ENCODE measurements at regions not wholly inside any gene's neighbourhood (a gene's known extent, or its start where the extent isn't known, plus 50 kb on each side); places are given as distances from the start of the nearest gene placed in this dataset.

DNA sequence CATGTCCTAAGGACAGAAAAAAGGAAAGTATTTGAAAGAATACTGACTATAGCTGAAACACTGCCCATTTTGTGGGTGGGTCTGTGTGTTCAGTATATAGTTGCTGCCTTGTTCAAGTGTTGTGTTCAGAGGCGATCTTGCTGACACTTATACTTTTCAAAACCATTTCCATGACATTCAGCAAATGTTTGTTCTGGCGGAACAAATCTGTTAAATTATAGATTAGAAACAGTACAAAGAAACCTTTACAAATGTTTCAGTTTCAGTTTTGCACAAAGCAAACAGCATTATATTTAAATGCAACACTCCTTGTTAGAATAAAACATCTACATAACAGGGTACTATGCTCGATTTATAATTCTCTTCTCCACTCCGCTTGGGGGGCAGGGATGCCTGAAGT, 2276.3 kb downstream of the MAT2B start:
- Histone ChIP-seq H3K27ac (no peak overlapping the region), H3K4me3 (no peak overlapping the region)

DNA sequence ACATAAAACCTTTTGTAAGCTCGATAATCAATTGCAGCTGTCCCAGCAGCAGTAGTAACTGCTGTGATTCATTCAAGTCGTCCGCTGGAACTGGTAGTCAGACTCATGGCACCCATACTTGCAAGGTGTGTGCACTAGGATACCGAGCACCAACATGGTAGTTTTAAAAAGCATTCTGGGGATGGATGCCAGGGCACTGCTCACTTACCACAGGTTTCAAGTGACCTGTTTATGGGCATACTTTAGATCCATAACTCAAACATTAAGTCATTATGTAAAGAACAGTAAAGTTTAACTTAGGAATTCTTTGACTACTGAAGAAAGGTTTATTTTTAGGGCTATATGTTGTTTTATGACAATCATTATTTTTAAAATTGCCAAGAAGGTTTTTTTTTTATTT, 2277.6 kb downstream of the MAT2B start:
- Histone ChIP-seq H3K4me3 (no peak overlapping the region), H3K27ac (no peak overlapping the region)

DNA sequence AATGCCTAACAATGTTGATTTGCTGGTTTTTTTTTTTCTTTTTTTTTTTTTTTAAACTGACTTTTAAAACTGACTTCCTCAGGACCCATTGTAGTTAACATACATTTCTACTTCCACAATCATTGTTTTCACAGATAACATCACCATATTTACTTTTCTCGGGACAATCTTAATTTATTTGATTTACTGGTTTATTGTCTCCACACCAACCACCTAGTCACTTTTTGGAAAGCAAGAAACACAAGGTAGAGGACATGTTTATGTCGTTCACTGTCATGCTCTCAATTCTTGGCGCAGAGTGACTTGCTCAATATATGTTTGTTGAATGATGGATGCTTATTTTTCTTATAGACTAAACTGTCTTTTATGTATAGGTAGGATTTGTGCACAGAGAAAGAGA, 2280.7 kb downstream of the MAT2B start:
- Histone ChIP-seq H3K4me3 (no peak overlapping the region), H3K27ac (no peak overlapping the region)

DNA sequence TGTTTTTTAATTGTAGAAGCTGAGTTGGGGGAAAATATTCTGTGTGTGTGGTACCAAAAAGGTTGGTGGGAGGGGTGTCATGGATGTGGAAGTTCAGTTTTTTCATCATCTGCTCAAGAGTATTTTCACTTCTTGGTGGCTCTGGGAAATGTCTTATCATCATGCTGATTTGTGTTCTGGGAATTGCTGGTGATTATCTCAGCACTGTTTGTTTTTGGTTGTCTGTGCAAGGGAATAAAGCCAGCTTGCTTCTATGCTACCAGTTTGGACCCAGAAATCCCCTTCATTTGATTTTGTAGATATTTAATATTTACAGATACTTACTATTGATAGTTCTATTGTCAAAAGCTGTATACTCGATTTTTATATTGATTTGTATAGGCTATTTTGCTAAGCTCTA, 2289.7 kb downstream of the MAT2B start:
- H3K4me3 ChIP-seq: no peak overlapping the region

DNA sequence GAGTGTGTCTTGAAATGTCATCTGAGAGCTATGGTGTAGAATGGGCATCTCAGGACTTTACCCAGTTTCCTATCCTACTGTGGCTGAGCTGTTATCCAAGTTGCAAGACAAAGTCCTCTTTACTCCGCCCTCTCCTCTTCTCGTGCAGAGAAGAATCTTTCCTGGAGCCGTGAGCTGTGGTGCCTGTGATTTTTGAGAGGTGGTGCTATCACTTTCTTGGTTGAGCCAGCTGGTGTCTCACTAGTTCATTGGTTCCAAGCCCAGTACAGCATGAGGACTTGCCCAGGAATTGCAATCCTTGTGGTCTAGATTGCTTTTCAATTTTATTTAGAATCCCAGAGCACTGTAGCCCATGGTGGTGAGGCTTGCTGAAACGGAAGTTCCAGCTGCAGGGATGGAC, 2300.3 kb downstream of the MAT2B start:
- H3K4me3 ChIP-seq: no peak overlapping the region
- H3K27ac ChIP-seq: no peak overlapping the region

More for the DNA sequence above, 2289.7 kb downstream of the MAT2B start:
- H3K27ac ChIP-seq: no peak overlapping the region

DNA sequence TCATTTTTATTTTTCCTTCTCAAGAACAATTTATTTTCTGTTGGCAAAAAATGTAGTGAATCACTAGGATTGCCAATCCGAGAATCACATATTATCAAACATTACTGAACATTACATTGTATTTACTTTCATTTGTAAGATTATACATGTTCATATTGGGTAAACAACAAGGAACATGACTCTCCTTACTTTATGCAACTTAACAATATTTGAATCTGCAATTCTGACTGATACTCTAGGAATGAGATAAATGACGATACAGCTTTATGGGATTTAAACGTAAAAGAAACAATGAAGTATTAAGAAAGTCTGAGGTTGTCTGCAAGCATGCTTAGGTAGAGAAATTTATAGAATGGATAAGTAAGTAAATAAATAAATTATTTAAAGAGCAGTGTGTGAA, 2302.9 kb downstream of the MAT2B start:
- no peak overlapping the region for H3K4me3 ChIP-seq

DNA sequence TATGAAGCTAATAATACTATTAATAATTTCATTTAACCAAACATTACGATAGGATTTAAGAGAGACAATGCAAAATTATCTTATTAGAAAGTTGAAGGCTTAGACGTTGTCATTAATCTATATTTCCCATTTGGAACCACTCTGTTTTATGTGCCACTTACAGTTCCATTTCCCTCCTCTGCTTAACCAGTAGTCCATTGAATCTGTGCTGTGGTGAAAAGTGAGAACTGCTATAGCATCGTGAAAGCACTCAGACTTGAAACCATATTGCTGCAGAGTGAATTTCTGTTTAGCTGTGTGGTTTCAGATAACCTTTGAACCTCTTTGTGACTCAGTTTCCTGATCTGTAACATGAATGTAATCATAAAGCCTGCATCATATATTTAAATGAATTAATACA, 2304.5 kb downstream of the MAT2B start:
- Histone ChIP-seq H3K27ac (no peak overlapping the region), H3K4me3 (no peak overlapping the region)

More for the DNA sequence above, 2302.9 kb downstream of the MAT2B start:
- H3K27ac ChIP-seq: no peak overlapping the region

DNA sequence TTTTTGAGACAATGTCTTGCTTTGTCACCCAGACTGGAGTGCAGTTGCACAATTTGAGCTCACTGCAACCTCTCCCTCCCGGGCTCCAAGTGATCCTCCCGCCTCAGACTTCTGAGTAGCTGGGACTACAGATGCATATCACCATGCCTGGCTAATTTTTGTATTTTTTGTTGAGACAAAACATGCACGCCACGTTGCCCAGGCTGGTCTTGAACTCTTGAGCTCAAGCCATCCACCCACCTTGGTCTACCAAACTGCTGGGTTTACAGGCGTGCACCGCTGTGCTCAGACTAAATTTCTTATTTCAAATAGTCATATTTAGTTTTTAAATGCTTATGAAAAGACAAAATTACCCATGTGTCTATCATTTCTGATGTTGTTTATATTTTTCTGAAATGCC, 2324.1 kb downstream of the MAT2B start:
- H3K4me3 ChIP-seq: no peak overlapping the region
- no peak overlapping the region for H3K27ac ChIP-seq

DNA sequence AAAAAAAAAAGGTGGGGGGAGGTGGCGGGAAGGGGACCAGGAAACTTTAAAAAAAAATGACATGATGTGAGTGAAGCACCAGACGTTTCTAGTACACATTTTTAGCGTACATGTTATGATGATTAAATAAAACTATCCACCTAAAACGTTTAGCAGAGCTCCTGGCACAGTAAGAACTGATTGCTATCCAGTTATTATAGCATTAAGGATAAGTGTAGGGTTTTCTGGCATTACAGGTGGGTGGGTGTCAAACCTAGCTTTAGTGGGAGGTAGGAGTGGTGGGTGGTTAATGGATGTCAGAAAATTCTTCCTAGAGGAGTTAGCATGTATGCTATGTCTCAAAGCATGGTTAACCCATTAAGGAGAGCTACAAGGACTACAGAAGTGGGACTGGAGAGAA, 2329.5 kb downstream of the MAT2B start:
- Histone ChIP-seq H3K27ac (no peak overlapping the region), H3K4me3 (no peak overlapping the region)

DNA sequence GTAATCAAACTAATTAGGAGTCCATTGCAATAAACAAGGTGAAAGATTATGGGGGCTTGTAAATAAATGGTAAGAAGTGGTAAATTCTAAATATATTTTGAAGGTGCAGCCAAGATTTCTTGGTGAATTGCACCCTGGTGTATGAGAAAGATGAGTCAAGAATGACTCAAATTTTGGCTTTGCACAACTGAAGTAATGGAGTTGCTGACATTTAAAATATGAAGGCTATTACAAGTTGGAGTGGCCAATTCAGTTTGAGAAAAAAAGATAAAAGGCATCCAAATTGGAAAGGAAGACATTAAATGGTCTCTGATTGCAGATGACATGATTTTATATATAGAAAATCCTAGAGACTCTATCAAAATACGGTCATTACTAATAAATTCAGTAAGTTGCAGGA, 2330.6 kb downstream of the MAT2B start:
- Histone ChIP-seq H3K4me3 (no peak overlapping the region), H3K27ac (no peak overlapping the region)

DNA sequence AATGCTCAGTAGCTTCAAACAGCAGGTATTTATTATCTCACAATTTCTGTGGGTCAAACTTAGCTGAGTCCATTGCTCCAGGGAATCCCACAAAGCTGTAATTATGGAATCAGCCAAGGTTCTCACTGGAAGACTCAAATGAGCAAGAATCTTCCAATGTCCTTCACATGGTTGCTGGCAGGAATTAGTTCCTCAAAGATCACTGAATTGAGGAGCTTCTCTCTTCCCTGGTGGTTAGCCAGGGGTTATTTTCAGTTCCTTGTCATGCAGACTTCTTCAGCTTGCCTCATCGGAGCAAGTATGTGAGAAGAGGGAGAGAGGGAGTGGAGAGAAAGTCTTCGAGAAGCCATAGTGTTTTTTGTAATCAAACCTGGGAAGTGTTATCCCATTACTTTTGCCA, 2331.9 kb downstream of the MAT2B start:
- Histone ChIP-seq H3K4me3 (no peak overlapping the region), H3K27ac (no peak overlapping the region)

DNA sequence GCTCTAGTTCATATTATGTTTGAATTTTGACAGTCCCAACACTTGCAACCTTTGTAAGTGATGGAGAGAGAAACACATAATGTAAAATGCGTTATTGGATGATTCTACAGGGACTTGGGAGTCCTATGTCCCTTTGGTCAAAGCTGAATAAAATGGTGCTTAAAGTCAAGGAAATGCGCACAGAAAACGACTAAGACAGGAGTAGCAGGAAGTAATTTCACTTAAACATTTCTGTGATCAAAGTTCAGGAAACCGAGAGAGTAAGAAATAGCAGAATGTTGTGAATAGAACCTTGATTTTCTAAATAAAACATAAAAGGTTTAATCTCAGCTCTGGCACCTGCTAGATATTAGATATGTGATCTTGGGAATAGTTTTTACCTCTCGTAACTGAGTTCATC, 2339.2 kb downstream of the MAT2B start:
- Histone ChIP-seq H3K4me3 (no peak overlapping the region), H3K27ac (no peak overlapping the region)

DNA sequence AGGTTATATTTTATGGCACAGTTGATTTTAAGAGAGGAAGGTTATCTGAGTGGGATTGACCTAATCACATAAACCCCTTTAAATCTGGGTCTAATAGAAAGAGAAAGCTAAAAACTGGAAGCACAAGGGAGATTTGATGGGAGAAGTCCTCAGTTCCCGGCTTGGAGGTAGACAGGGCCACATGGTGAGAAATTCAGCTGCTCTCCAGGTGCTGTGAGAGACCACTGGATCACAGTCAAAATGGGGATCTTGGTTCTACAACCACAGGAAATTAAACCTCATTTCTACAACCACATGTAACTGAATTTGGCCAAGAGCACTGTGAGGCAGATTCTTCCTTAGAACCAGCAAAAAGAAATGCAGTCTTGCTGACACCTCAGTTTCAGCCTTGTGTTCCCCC, 2352.7 kb downstream of the MAT2B start:
- Histone ChIP-seq H3K4me3 (no peak overlapping the region), H3K27ac (no peak overlapping the region)

DNA sequence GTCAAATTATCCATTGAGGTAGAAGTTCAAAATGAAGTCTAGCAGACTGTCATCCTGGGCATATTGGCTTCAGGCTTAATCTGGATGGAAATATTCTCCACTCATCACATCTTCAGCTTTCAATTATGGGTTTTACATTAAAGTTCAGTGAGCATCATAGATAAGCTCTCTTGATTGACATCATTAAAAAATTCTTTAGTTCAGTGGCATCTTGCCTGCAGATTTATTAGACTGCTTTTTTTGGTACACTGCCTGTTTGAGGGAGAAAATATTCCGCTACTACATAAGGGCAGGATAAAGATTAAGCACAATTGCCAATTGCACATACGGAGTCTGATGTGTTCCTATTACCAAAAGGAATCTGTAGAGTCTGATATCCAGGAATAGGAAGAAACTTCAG, 2353.8 kb downstream of the MAT2B start:
- Histone ChIP-seq H3K4me3 (no peak overlapping the region), H3K27ac (no peak overlapping the region)

DNA sequence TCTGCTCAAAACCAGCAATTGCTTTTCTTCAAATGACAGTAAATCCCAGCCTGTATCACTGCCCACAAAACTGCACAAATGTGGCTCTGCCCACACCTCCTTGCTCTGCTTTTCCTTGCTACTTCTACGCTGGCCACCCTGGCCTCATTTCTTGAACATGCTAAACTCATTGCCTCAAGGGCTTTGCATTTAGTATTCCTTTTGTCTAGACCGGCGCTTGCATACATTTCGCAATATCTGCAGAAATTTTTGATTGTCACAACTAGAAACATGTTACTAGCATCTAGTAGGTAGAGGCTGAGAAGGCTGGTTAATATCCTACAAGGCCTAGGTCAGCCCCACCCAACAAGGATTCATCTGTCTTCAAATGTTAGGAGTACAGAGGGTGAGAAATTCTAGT, 2357.8 kb downstream of the MAT2B start:
- H3K4me3 ChIP-seq: no peak overlapping the region
- no peak overlapping the region for H3K27ac ChIP-seq

DNA sequence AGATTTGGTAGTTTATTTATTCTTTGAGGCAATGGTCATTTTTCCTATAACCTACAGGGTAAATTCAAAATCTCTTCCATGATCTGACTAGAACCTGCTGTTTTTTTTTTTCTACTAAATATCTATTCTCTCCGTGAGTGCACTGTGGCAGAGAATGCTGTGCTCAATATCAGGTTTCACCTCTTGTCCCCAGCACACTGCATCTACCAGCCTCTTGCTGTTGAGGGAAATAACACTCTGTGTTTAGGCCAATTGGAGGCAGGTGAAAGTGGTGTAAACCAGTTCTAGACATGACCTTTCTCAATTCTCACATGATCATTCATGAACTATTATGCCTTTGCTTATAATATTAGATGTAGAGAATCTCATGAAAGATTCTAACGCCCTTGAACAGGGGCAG, 2365.9 kb downstream of the MAT2B start:
- Histone ChIP-seq H3K27ac (no peak overlapping the region), H3K4me3 (no peak overlapping the region)

DNA sequence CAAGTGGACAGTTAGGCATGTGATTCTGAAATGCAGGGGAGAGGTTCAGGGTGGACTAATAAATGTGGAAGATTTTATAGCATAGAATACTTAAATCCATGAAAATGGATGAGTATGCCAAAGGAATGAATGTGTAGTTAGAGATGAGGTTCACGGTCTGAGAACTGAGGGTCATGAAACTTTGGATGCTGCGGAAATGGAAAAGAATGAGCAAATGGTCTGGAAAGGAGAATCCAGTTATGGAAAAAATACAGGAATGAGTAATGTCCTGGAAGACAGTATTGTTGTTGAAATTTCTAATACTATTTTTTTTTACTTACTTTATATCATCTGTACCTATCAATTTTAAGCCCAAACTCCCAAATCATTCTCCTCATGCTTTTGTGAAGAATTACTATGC, 2369.4 kb downstream of the MAT2B start:
- Histone ChIP-seq H3K4me3 (no peak overlapping the region), H3K27ac (no peak overlapping the region)

DNA sequence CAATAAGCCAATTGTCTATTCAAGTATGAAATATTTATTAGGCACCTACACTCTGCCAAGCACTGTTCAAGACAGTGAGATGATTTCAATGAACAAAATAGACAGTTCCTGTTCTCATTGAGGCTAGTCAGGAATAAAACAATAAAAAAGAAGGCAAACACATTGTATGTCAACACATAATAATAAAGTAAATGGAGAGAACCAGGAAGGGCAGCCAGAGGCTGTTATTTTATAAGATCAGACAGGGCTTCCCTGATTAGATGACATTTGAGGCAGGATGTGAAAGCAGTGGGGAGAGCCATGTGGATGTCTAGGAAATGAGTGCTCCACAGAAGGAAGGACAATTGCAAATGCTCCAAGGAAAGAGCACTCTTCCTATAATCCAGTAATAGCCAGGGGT, 2371.1 kb downstream of the MAT2B start:
- Histone ChIP-seq H3K4me3 (no peak overlapping the region), H3K27ac (no peak overlapping the region)

DNA sequence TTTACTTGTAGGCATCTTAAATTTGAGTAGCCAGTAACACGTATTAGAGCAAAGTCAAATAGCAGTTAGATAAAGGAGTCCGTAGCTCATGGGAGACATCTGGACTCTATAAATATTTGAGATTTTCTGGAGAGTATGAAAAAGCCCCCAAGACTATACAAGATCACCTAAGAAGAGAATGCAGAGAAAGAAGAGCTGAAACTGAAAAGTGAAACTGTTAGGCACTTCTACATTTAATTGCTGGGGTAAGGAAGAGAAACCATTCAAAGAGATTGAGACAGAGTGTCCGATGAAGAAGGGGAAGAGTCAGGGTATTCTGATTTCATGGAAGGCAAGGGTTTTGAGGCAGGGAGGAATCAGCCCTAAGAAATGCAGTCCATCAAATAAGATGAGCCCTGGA, 2372.1 kb downstream of the MAT2B start:
- H3K27ac ChIP-seq: no peak overlapping the region
- H3K4me3 ChIP-seq: no peak overlapping the region

DNA sequence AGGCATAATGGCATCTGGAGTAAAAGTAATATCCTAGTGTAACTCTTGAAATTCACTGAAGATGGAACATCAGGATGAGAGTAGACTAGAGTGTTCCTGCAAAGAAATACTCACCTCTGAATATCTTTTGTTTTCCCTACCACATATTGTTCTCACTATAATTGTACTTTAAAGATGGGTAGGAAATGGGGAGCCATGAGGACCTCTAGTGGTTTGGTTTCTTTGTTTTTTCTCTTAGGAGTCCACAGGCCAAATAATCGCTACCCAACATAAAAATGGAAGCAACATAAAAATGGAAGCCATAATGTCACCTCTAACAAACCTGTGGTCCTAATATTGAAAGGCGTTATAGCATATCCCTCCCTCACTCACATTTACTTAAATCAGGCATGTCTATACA, 2375.8 kb downstream of the MAT2B start:
- Histone ChIP-seq H3K4me3 (no peak overlapping the region), H3K27ac (no peak overlapping the region)

DNA sequence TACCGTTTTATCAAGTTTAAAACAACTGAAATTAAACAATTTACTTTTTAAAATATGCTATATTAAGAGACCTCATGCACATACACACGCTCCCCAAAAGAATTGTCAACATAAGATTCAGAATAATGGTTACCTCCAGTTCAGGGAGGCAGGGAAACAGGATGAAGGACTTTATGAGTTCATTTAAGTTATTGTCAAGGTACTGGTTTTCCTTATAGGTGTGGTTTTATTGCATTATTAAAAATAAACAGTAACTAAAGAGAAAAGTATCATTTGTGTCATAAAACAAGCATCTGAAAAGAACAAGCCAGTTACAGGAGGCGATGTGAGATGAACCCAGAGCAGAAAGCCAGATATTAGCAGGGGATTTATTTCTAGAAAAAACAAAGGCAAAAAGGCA, 2376.7 kb downstream of the MAT2B start:
- Histone ChIP-seq H3K4me3 (no peak overlapping the region), H3K27ac (no peak overlapping the region)

DNA sequence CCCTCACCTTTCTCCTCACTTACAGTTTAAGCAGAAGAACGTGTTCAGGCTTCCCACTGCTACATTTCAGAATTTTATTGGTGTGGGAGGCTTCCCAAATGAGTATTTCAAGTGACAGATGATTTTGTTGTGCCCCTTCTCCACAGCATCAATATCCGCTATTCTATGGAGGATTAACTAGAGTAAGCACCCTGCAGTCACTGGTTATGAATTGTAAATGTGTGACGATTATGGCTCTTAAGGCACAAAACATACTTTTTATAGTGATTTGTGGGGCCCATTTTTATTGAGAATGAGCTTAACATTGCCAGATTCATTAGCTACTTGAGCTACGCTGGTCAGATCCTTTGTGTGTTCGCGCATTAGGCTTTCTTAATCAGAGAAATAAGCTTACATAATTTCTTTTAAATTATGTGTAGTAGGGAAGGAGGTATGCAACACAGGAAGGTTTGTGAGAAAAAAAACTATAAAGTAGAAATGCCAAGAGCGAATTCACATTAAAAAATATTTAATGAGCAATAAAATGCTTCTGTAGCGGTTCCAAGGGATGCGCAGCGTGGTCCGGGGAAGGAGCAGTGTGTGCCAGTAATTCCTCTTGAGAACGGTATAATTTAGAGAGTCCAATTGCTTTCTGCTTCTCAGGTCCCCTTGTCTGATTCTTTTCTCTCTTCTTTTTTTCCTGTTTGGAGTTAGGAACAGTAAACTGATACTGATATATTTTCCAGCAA, 2380.4 kb downstream of the MAT2B start:
- Histone ChIP-seq H3K4me3 (no peak overlapping the region), H3K27ac (no peak overlapping the region)
